Astrocyte (in vitro differentiated cells and primary cell): ENCODE measurements at regions not wholly inside any gene's neighbourhood (a gene's known extent, or its start where the extent isn't known, plus 50 kb on each side); places are given as distances from the start of the nearest gene placed in this dataset.

Source experiments
- DNase-seq: peaks from one replicate; pipeline ENCODE4 v3.0.0-alpha.2; 2010; ENCODE audit warnings: low read depth
- FAIRE-seq: peaks from 2 replicates; lab custom pipeline; 2011; peaks lifted over from hg19 to GRCh38; lab: Jason Lieb, UNC
- H2AFZ ChIP-seq: 2 replicates; pipeline ENCODE4 v1.6.0; 2012; ENCODE audit warnings: low read depth, low read length, inconsistent platforms
- H3K27ac ChIP-seq: 2 replicates; pipeline ENCODE4 v1.5.1; 2011; ENCODE audit warnings: low read depth, low read length, inconsistent platforms
- H3K27me3 ChIP-seq: 2 replicates; pipeline ENCODE4 v1.6.0; 2011; ENCODE audit warnings: low read length, inconsistent platforms; ENCODE audit not compliant: insufficient read depth
- H3K36me3 ChIP-seq: 2 replicates; pipeline ENCODE4 v1.5.1; 2011; ENCODE audit warnings: low read length, inconsistent platforms; ENCODE audit not compliant: insufficient read depth
- H3K4me1 ChIP-seq: 2 replicates; pipeline ENCODE4 v1.5.1; 2011; ENCODE audit warnings: low read length, inconsistent platforms; ENCODE audit not compliant: insufficient read depth
- H3K4me2 ChIP-seq: 2 replicates; pipeline ENCODE4 v1.6.0; 2012; ENCODE audit warnings: low read length, inconsistent platforms
- H3K4me3 ChIP-seq: 2 replicates; pipeline ENCODE4 v1.5.1; 2011; ENCODE audit warnings: low read depth, mild to moderate bottlenecking, low read length, inconsistent platforms; ENCODE audit not compliant: insufficient read depth
- H3K79me2 ChIP-seq: 2 replicates; pipeline ENCODE4 v1.6.0; 2012; ENCODE audit warnings: mild to moderate bottlenecking, low read length, inconsistent platforms; ENCODE audit not compliant: insufficient read depth
- H3K9ac ChIP-seq: 2 replicates; pipeline ENCODE4 v1.6.0; 2012; ENCODE audit warnings: mild to moderate bottlenecking, low read length, inconsistent platforms
- H3K9me3 ChIP-seq: 2 replicates; pipeline ENCODE4 v1.5.1; 2012; ENCODE audit warnings: low read depth, mild to moderate bottlenecking, low read length, inconsistent platforms; ENCODE audit not compliant: insufficient read depth
- H4K20me1 ChIP-seq: 2 replicates; pipeline ENCODE4 v1.6.0; 2012; ENCODE audit warnings: low read length, inconsistent platforms; ENCODE audit not compliant: insufficient read depth
- H3K27ac Mint-ChIP-seq: one replicate; pipeline ENCODE4 v1.8.0; 2021; ENCODE audit warnings: mild to moderate bottlenecking, mixed read lengths; ENCODE audit not compliant: unreplicated experiment
- H3K27me3 Mint-ChIP-seq: one replicate; pipeline ENCODE4 v1.8.0; 2021; ENCODE audit warnings: low read depth, mixed read lengths; ENCODE audit not compliant: unreplicated experiment
- H3K36me3 Mint-ChIP-seq: one replicate; pipeline ENCODE4 v1.8.0; 2021; ENCODE audit warnings: low read depth, mixed read lengths; ENCODE audit not compliant: unreplicated experiment
- H3K4me1 Mint-ChIP-seq: one replicate; pipeline ENCODE4 v1.8.0; 2021; ENCODE audit warnings: low read depth, mixed read lengths; ENCODE audit not compliant: unreplicated experiment
- H3K4me3 Mint-ChIP-seq: one replicate; pipeline ENCODE4 v1.8.0; 2021; ENCODE audit warnings: mild to moderate bottlenecking, moderate library complexity, mixed read lengths; ENCODE audit not compliant: unreplicated experiment
- H3K9me3 Mint-ChIP-seq: one replicate; pipeline ENCODE4 v1.8.0; 2021; ENCODE audit warnings: mild to moderate bottlenecking, mixed read lengths; ENCODE audit not compliant: unreplicated experiment
- CTCF ChIP-seq: IDR thresholded peaks from 2 replicates; pipeline ENCODE4 v1.5.1; 2011; ENCODE audit warnings: low read depth, mild to moderate bottlenecking, inconsistent platforms, low read length, moderate library complexity; ENCODE audit not compliant: insufficient read depth
- EZH2 ChIP-seq: IDR thresholded peaks from 2 replicates; pipeline ENCODE4 v1.6.1; 2012; ENCODE audit warnings: mild to moderate bottlenecking, low read length, inconsistent platforms; ENCODE audit not compliant: insufficient read depth

- FAIRE-seq (no peak), DNase-seq (peak; percentile 1)
- Histone ChIP-seq H3K27ac (no peak overlapping the region), H4K20me1 (no peaks in the 10 kb centered on the region), H3K36me3 (no peaks in the 10 kb centered on the region), H2AFZ (no peak overlapping the region), H3K9me3 (no peaks in the 10 kb centered on the region), H3K4me1 (no peaks in the 10 kb centered on the region), H3K9ac (no peak overlapping the region), H3K4me2 (no peak overlapping the region), H3K79me2 (no peaks in the 10 kb centered on the region), H3K4me3 (no peak overlapping the region), H3K27me3 (no peaks in the 10 kb centered on the region)
- no peak overlapping the region for H3K27ac Mint-ChIP-seq
- peaks cover 4% of the 10 kb centered on the region for H3K4me1 Mint-ChIP-seq
- TF ChIP-seq CTCF (no peak), EZH2 (no peak)
- H3K36me3 Mint-ChIP-seq: no peaks in the 10 kb centered on the region
- peaks cover 3% of the 10 kb centered on the region for H3K27me3 Mint-ChIP-seq
- no peak overlapping the region for H3K4me3 Mint-ChIP-seq
- H3K9me3 Mint-ChIP-seq: no peaks in the 10 kb centered on the region
Measured at GRCh38 chr3:132870541-132870940, 148.3 kb upstream of the NPHP3 start.

GRCh38 chr3:132867956-132868355, 145.7 kb upstream of the NPHP3 start:
- Histone ChIP-seq H3K9ac (no peak overlapping the region), H3K27ac (no peak overlapping the region), H3K79me2 (no peaks in the 10 kb centered on the region), H4K20me1 (no peaks in the 10 kb centered on the region), H3K4me1 (no peaks in the 10 kb centered on the region), H3K4me3 (no peak overlapping the region), H3K36me3 (no peaks in the 10 kb centered on the region), H3K27me3 (no peaks in the 10 kb centered on the region), H3K9me3 (no peaks in the 10 kb centered on the region), H2AFZ (no peak overlapping the region), H3K4me2 (no peak overlapping the region)
- Mint-ChIP-seq H3K4me3 (no peak overlapping the region), H3K36me3 (no peaks in the 10 kb centered on the region), H3K9me3 (no peaks in the 10 kb centered on the region), H3K27me3 (no peaks in the 10 kb centered on the region), H3K27ac (no peak overlapping the region), H3K4me1 (peaks cover 4% of the 10 kb centered on the region)
- TF ChIP-seq EZH2: no peak
- no peak for TF ChIP-seq CTCF
- FAIRE-seq (no peak), DNase-seq (peak; percentile 67)

GRCh38 chr3:132867526-132867925, 145.3 kb upstream of the NPHP3 start:
- FAIRE-seq (no peak), DNase-seq (no peak)
- peaks cover 4% of the 10 kb centered on the region for H3K4me1 Mint-ChIP-seq
- H3K36me3 ChIP-seq: no peaks in the 10 kb centered on the region
- H3K27me3 ChIP-seq: no peaks in the 10 kb centered on the region
- H3K27me3 Mint-ChIP-seq: no peaks in the 10 kb centered on the region
- no peaks in the 10 kb centered on the region for H3K36me3 Mint-ChIP-seq
- no peak overlapping the region for H3K4me3 ChIP-seq
- no peaks in the 10 kb centered on the region for H3K9me3 ChIP-seq
- H4K20me1 ChIP-seq: no peaks in the 10 kb centered on the region
- no peak overlapping the region for H2AFZ ChIP-seq
- H3K9me3 Mint-ChIP-seq: no peaks in the 10 kb centered on the region
- no peak overlapping the region for H3K27ac Mint-ChIP-seq
- no peak overlapping the region for H3K4me2 ChIP-seq
- H3K9ac ChIP-seq: no peak overlapping the region
- no peaks in the 10 kb centered on the region for H3K79me2 ChIP-seq
- no peak overlapping the region for H3K4me3 Mint-ChIP-seq
- TF ChIP-seq EZH2 (no peak), CTCF (no peak)
- no peaks in the 10 kb centered on the region for H3K4me1 ChIP-seq
- no peak overlapping the region for H3K27ac ChIP-seq
